ENCODE measurements at regions not wholly inside any gene's neighbourhood (a gene's known extent, or its start where the extent isn't known, plus 50 kb on each side); places are given as distances from the start of the nearest gene placed in this dataset.

GRCh38 chr10:78533776-78534175 lies 500.1 kb downstream of the RPS24 start:
- no peak for TF ChIP-seq POLR2A (IDR thresholded peaks at IDR 0.05)
- TF ChIP-seq CTCF (IDR thresholded peaks at IDR 0.05), result no peak
- TF ChIP-seq EP300 (IDR thresholded peaks at IDR 0.05), result no peak

Measured in tibial nerve (tissue), 4 donors.